K562 (cell line): ENCODE measurements at regions not wholly inside any gene's neighbourhood (a gene's known extent, or its start where the extent isn't known, plus 50 kb on each side); places are given as distances from the start of the nearest gene placed in this dataset.

ENCODE experiments used
- ATAC-seq: fragments of 200-7000 bp; cut with Tn5 transposase; 3 replicates; pipeline ENCODE4 v1.9.1; 2020; ENCODE audit warnings: moderate library complexity
- BruUV-seq: library from RNA; stranded (reverse); fragments of 400-500 nt; replicated peaks from 2 replicates; lab custom pipeline; 2021; lab: Mats Ljungman, UMichigan
- CTCF ChIA-PET: fragments of 300-600 bp; formaldehyde crosslinking; extraction: SDS; loops from one replicate; lab custom pipeline; 2021; ENCODE audit warnings: low intra/inter-chr PET ratio; lab: Yijun Ruan, JAX
- POLR2A ChIA-PET: fragments of 300-600, 350-650 bp; sonication (Branson Sonifier 250); formaldehyde crosslinking; extraction: SDS; loops from one replicate; lab custom pipeline; 2021; ENCODE audit warnings: antibody characterized with exemption, inconsistent platforms; lab: Yijun Ruan, JAX
- DNase-seq, 4 experiments: peaks; one replicate each; pipeline versions ENCODE4 v3.0.0 to v3.0.0-alpha.2; 2011 to 2018; ENCODE audit warnings: low spot score in 3 of 4, mixed read lengths in 3 of 4; ENCODE audit errors: extremely low read depth in 1 of 4
- FAIRE-seq: peaks from 2 replicates; lab custom pipeline; 2011; peaks lifted over from hg19 to GRCh38; lab: Jason Lieb, UNC
- H2AFZ ChIP-seq: 2 replicates; pipeline ENCODE4 v1.6.0; 2011; ENCODE audit warnings: low read depth, low read length, control low read depth, inconsistent platforms
- H3K27ac ChIP-seq: fragments of 200-600 bp; 3 replicates; pipeline ENCODE4 v1.8.0; 2011; ENCODE audit warnings: low read depth, mild to moderate bottlenecking, control low read depth, inconsistent platforms, low read length, moderate library complexity, mixed read lengths; ENCODE audit errors: extremely low read depth
- H3K27me3 ChIP-seq, 2 experiments: fragments of 300-600 bp in 1 of 2; 2 replicates in 1 of 2; 3 replicates in 1 of 2; pipeline versions ENCODE4 v1.6.0 to v1.8.0; 2011; ENCODE audit warnings: inconsistent platforms in 2 of 2, low read length in 2 of 2, mild to moderate bottlenecking in 1 of 2, mixed read lengths in 1 of 2, moderate library complexity in 1 of 2; ENCODE audit not compliant: control insufficient read depth in 2 of 2, insufficient read depth in 2 of 2
- H3K36me3 ChIP-seq: fragments of 300-600 bp; 3 replicates; pipeline ENCODE4 v1.8.0; 2011; ENCODE audit warnings: mild to moderate bottlenecking, low read length, inconsistent platforms; ENCODE audit not compliant: control insufficient read depth, insufficient read depth
- H3K4me1 ChIP-seq, 2 experiments: fragments of 200-600 bp in 1 of 2; replicated peaks in 1 of 2; 2 replicates in 1 of 2; 3 replicates in 1 of 2; pipeline versions ENCODE4 v1.5.1 to v1.8.0; 2011; ENCODE audit warnings: inconsistent platforms in 2 of 2, low read length in 2 of 2, mild to moderate bottlenecking in 1 of 2, mixed read lengths in 1 of 2, moderate library complexity in 1 of 2; ENCODE audit not compliant: control insufficient read depth in 2 of 2, insufficient read depth in 2 of 2
- H3K4me2 ChIP-seq: 2 replicates; pipeline ENCODE4 v1.6.1; 2011; ENCODE audit warnings: low read length, control low read depth, inconsistent platforms, mixed read lengths; ENCODE audit not compliant: insufficient read depth
- H3K4me3 ChIP-seq: fragments of 200-600 bp; sonication (generic), shearing (Covaris generic); 2 replicates; pipeline ENCODE4 v1.5.1; 2016; ENCODE audit warnings: control low read depth, inconsistent platforms
- H3K79me2 ChIP-seq: fragments of 200-600 bp; 3 replicates; pipeline ENCODE4 v1.8.0; 2011; ENCODE audit warnings: low read length, inconsistent platforms; ENCODE audit not compliant: control insufficient read depth, insufficient read depth
- H3K9ac ChIP-seq, 2 experiments: 2 replicates each; pipeline versions ENCODE4 v1.6.0 to v1.6.1; 2011; ENCODE audit warnings: low read depth in 2 of 2, low read length in 2 of 2, control low read depth in 1 of 2, inconsistent platforms in 1 of 2, mild to moderate bottlenecking in 1 of 2, mixed read lengths in 1 of 2; ENCODE audit not compliant: insufficient read depth in 1 of 2
- H3K9me1 ChIP-seq: one replicate; pipeline ENCODE4 v1.6.0; 2011; ENCODE audit warnings: inconsistent platforms, mild to moderate bottlenecking, low read length, moderate library complexity; ENCODE audit not compliant: control insufficient read depth, insufficient read depth
- H3K9me3 ChIP-seq: replicated peaks from 2 replicates; pipeline ENCODE4 v1.5.1; 2011; ENCODE audit warnings: low read depth, low read length, inconsistent platforms; ENCODE audit not compliant: control insufficient read depth, insufficient read depth
- H4K20me1 ChIP-seq: replicated peaks from 2 replicates; pipeline ENCODE4 v1.6.1; 2011; ENCODE audit warnings: low read length, inconsistent platforms, mixed read lengths; ENCODE audit not compliant: control insufficient read depth, insufficient read depth
- ATF1 ChIP-seq, 2 experiments: fragments of 450-650 bp in 1 of 2; IDR thresholded peaks; 2 replicates each; pipeline ENCODE4 v1.6.1; 2016; ENCODE audit warnings: missing compliant biosample characterization in 1 of 2, missing genetic modification characterization in 1 of 2
- CREB5 ChIP-seq: fragments of 250-450 bp; sonication (Bioruptor Pico); IDR thresholded peaks from 2 replicates; pipeline ENCODE4 v1.5.0; 2020; ENCODE audit warnings: mild to moderate bottlenecking
- DLX4 ChIP-seq: fragments of 250-450 bp; sonication (Bioruptor Pico); IDR thresholded peaks from 2 replicates; pipeline ENCODE4 v1.6.1; 2021; ENCODE audit warnings: mild to moderate bottlenecking
- ELF4 ChIP-seq: fragments of 450-650 bp; formaldehyde crosslinking; IDR thresholded peaks from 2 replicates; pipeline ENCODE4 v1.4.0; 2022; ENCODE audit warnings: missing genetic modification characterization
- ESRRA ChIP-seq: fragments of 450-650 bp; IDR thresholded peaks from 2 replicates; pipeline ENCODE4 v1.6.1; 2014; ENCODE audit warnings: low read depth, mild to moderate bottlenecking, moderate library complexity, borderline replicate concordance
- ETV6 ChIP-seq, 3 experiments: fragments of 150-350 bp in 1 of 3; sonication (generic) in 1 of 3; formaldehyde crosslinking in 1 of 3; IDR thresholded peaks; 2 replicates each; pipeline versions ENCODE4 v1.6.1 to v1.8.0; 2014 to 2022; ENCODE audit warnings: borderline replicate concordance in 2 of 3, low read depth in 2 of 3, antibody characterized with exemption in 1 of 3, low read length in 1 of 3, mild to moderate bottlenecking in 1 of 3, missing genetic modification reagents in 1 of 3
- EWSR1 ChIP-seq: fragments of 450-650 bp; IDR thresholded peaks from 2 replicates; pipeline ENCODE4 v1.6.1; 2018; ENCODE audit warnings: borderline replicate concordance, mild to moderate bottlenecking, low read depth, moderate library complexity; ENCODE audit not compliant: partially characterized antibody
- GTF2B ChIP-seq: IDR thresholded peaks from 2 replicates; pipeline ENCODE4 v1.6.1; 2011; ENCODE audit not compliant: insufficient read length; ENCODE audit errors: extremely low read depth
- GTF2F1 ChIP-seq: IDR thresholded peaks from 2 replicates; pipeline ENCODE4 v1.6.1; 2011; ENCODE audit warnings: low read depth, low read length, improper control_type of control experiment
- MECOM ChIP-seq: fragments of 250-450 bp; sonication (Bioruptor Pico); IDR thresholded peaks from 2 replicates; pipeline ENCODE4 v1.8.0; 2022; ENCODE audit warnings: inconsistent platforms
- MXI1 ChIP-seq: IDR thresholded peaks from 2 replicates; pipeline ENCODE4 v1.6.1; 2011; ENCODE audit warnings: low read depth, mild to moderate bottlenecking, improper control_type of control experiment, low read length
- PPARD ChIP-seq: fragments of 250-450 bp; sonication (Bioruptor Pico); IDR thresholded peaks from 2 replicates; pipeline ENCODE4 v1.8.0; 2022; ENCODE audit warnings: inconsistent platforms, mild to moderate bottlenecking, moderate library complexity
- TCF7L2 ChIP-seq: fragments of 150-350 bp; IDR thresholded peaks from 2 replicates; pipeline ENCODE4 v1.6.1; 2016; ENCODE audit warnings: low read depth, mild to moderate bottlenecking, low read length, moderate library complexity
- ZFP1 ChIP-seq: fragments of 450-650 bp; formaldehyde crosslinking; IDR thresholded peaks from 2 replicates; pipeline ENCODE4 v1.4.0; 2020; ENCODE audit warnings: mild to moderate bottlenecking, mixed read lengths
- ZKSCAN1 ChIP-seq: fragments of 150-350 bp; IDR thresholded peaks from 2 replicates; pipeline ENCODE4 v1.6.1; 2016; ENCODE audit warnings: low read depth, low read length
- ZNF644 ChIP-seq: fragments of 200-800 bp; sonication (Bioruptor generic); IDR thresholded peaks from 2 replicates; pipeline ENCODE4 v1.6.1; 2016; ENCODE audit warnings: low read depth, missing genetic modification characterization, missing compliant biosample characterization
- WGBS: fragments of 100-300 bp; shearing (Covaris generic); methylation state at CpG from one replicate; pipeline ENCODE4 v1.1.6; 2016; ENCODE audit warnings: low coverage, mixed read lengths; ENCODE audit not compliant: insufficient coverage; ENCODE audit errors: missing lambda C conversion rate; 5-methylcytosine and 5-hydroxymethylcytosine counted together
- in situ Hi-C: fragments of 300-500 bp; cut with MboI; formaldehyde crosslinking; loops from 4 replicates; pipeline ENCODE4 v1.15.0; 2018; ENCODE audit warnings: inconsistent platforms, mixed read lengths
- intact Hi-C: fragments of 100-400 bp; cut with micrococcal nuclease; formaldehyde crosslinking; loops from 2 replicates; pipeline ENCODE4 v1.14.2; 2022

DNA sequence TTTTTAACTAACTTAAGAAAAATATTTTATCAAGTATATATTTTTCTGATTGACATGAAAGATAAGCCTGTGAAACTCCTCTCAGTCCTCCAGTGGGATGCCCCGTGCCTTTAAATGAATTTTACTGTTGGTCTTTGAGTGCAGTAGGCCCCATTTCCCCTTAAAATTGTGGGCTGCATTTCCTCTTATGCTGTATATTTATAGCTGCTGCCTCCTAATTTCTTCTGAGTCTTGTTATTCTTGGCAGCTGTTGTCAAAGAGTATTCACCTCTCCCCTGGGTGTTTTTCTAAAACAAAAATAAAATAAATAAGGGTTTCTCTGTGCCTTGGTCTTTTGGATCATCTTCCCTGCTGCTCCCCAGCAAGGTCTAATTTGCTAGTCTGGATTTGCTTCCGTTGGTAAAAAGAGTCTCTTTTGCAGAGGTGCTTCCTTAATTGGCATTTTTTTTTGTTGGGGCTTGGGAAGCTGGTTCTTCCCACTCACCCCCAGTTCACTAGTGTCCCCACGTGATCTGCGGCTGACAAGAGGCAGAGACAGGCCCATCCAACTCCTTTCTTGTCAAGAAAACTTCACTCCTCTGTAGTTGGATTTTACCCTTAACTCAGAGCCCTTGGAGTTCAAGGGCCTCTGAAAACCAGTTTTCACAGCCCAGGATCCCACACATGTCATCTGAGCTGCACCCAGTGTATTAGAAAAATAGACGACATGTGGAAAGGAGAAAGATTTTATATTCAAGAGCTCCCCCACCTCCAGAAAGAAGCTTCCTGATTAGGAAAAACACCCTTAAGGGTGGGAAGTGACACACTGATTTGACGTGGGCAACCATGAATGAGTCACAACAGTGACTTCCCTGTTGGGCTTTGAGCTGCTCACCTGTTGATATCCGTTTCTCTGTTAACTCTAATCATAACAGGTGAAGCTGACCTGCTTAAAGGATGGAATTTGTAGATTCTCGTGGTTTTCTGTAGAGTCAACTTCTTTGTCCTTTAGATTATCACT lies 431.5 kb downstream of the DCDC2C start (continued):
- TF ChIP-seq DLX4 (CRISPR knock-in tag) (no peak), ZNF644 (tag) (no peak), ZFP1 (CRISPR knock-in tag) (no peak), GTF2F1 (no peak)
- TF ChIP-seq, all 486 proteins: peak for 0

- Histone ChIP-seq H3K4me3 (no peak overlapping the region), H2AFZ (no peak overlapping the region), H3K9ac (no peak overlapping the region), H3K4me1 (no peaks in the 10 kb centered on the region), H3K36me3 (no peaks in the 10 kb centered on the region), H3K27me3 (no peaks in the 10 kb centered on the region), H3K9me1 (no peaks in the 10 kb centered on the region), H3K27ac (no peak overlapping the region), H3K9me3 (peaks cover 5% of the 10 kb centered on the region; the same call in 1 of the 2 replicates), H3K79me2 (no peaks in the 10 kb centered on the region), H4K20me1 (no peaks in the 10 kb centered on the region), H3K4me2 (no peak overlapping the region)
- POLR2A ChIA-PET = no interaction called here
- in situ Hi-C loops (no loop called here), intact Hi-C loops (no loop called here)
- DNase-seq (no peak), ATAC-seq (no peak), FAIRE-seq (no peak)
- no peak for TF ChIP-seq ELF4 (CRISPR knock-in tag)
- no peak for TF ChIP-seq ZKSCAN1
- TF ChIP-seq GTF2B = no peak
- no peak for TF ChIP-seq EWSR1
- no peak for TF ChIP-seq TCF7L2
- no peak for TF ChIP-seq MXI1
- TF ChIP-seq CREB5 (CRISPR knock-in tag) = no peak
- TF ChIP-seq ESRRA = no peak
- TF ChIP-seq ETV6 (IDR thresholded peaks at IDR 0.05; ENCODE audit: borderline replicate concordance in 1 of 2, low read depth in 2 of 2, low read length in 1 of 2) = no peak
- TF ChIP-seq ETV6 (CRISPR knock-in tag; IDR thresholded peaks at IDR 0.05; ENCODE audit: borderline replicate concordance) = no peak
- no peak for TF ChIP-seq PPARD
- no peak for TF ChIP-seq MECOM (CRISPR knock-in tag)
- TF ChIP-seq ATF1 (CRISPR knock-in tag; IDR thresholded peaks at IDR 0.05) = no peak
- TF ChIP-seq ATF1 (tag; IDR thresholded peaks at IDR 0.05) = no peak
- BruUV-seq = no TSS peak
- WGBS = 0% methylated on average over 10 of the region's 14 CpGs
- CTCF ChIA-PET = no interaction called here
Observed at GRCh38 chr2:4135765-4136164, 432.4 kb downstream of the DCDC2C start.
